HUES64 (cell line): ENCODE measurements at regions not wholly inside any gene's neighbourhood (a gene's known extent, or its start where the extent isn't known, plus 50 kb on each side); places are given as distances from the start of the nearest gene placed in this dataset.
"Not testable (repeated sequence)": the region's sequence is repeated elsewhere in the genome, so short reads cannot be mapped to it uniquely, and the experiment has no call there.

ENCODE experiments used
- H3K27ac ChIP-seq: 2 replicates; pipeline ENCODE4 v1.7.0; 2013; ENCODE audit warnings: low read depth, low read length, inconsistent platforms
- H3K27me3 ChIP-seq: 2 replicates; pipeline ENCODE4 v1.6.1; 2013; ENCODE audit warnings: mild to moderate bottlenecking, low read length; ENCODE audit not compliant: insufficient read depth
- H3K36me3 ChIP-seq: 2 replicates; pipeline ENCODE4 v1.6.1; 2013; ENCODE audit warnings: mild to moderate bottlenecking, low read length; ENCODE audit not compliant: insufficient read depth
- H3K4me1 ChIP-seq: 2 replicates; pipeline ENCODE4 v1.6.1; 2013; ENCODE audit warnings: mild to moderate bottlenecking, low read length, moderate library complexity; ENCODE audit not compliant: insufficient read depth
- H3K4me3 ChIP-seq: 2 replicates; pipeline ENCODE4 v1.5.1; 2013; ENCODE audit warnings: mild to moderate bottlenecking, low read length, moderate library complexity
- H3K9ac ChIP-seq: 2 replicates; pipeline ENCODE4 v1.6.1; 2013; ENCODE audit warnings: mild to moderate bottlenecking, low read depth, low read length
- H3K9me3 ChIP-seq: 2 replicates; pipeline ENCODE4 v1.6.1; 2013; ENCODE audit warnings: low read depth, low read length; ENCODE audit not compliant: insufficient read depth
- WGBS: fragments of 150-250, 120-280 bp; methylation state at CpG from one replicate; pipeline ENCODE4 v1.1.7; 2013; ENCODE audit warnings: missing lambda C conversion rate; 5-methylcytosine and 5-hydroxymethylcytosine counted together

GRCh38 chr5:124952566-124952965, 206.1 kb upstream of the ZNF608 start:
- no peaks in the 10 kb centered on the region for H3K27me3 ChIP-seq
- 90% methylated on average over 2 of the region's 2 CpGs for WGBS
- no peaks in the 10 kb centered on the region for H3K36me3 ChIP-seq
- peaks cover 23% of the 10 kb centered on the region for H3K4me1 ChIP-seq
- no peak overlapping the region for H3K9ac ChIP-seq
- H3K9me3 ChIP-seq: no peaks in the 10 kb centered on the region
- H3K27ac ChIP-seq: no peak overlapping the region
- no peak overlapping the region for H3K4me3 ChIP-seq

GRCh38 chr5:124954784-124955183, 208.3 kb upstream of the ZNF608 start:
- H3K9me3 ChIP-seq: no peaks in the 10 kb centered on the region
- WGBS: 94% methylated on average over 2 of the region's 2 CpGs

DNA sequence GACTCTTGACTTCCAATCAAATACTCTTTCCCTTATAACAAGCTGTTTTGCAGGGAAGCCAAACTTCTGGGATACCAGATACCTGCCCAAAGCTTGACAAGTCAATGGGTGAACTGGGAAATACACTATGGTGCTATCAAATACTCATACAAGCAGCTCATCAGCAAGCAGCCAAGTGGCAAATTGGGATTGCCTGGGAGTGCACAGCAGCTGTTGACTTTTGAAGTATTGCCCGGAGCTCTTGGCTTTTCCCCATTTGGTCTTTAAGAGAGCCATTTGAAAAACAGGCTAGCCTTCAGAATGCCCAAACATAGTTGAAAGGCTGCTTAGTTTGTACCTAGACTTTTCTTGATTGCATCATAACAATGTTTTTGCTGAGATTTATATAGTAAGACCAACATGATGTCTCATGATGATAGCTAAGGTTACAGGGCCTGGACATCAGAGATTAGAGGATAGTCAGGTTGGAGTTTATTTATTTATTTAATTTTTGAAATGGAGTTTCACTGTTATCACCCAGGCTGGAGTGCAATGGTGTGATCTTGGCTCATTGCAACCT, 210.1 kb upstream of the ZNF608 start:
- WGBS: 96% methylated on average over 1 of the region's 1 CpG
- Histone ChIP-seq H3K27ac (no peak overlapping the region), H3K27me3 (no peaks in the 10 kb centered on the region)

More at GRCh38 chr5:124954784-124955183, 208.3 kb upstream of the ZNF608 start:
- no peaks in the 10 kb centered on the region for H3K27me3 ChIP-seq
- H3K27ac ChIP-seq: no peak overlapping the region
- no peaks in the 10 kb centered on the region for H3K36me3 ChIP-seq
- peaks cover 5% of the 10 kb centered on the region for H3K4me1 ChIP-seq
- no peak overlapping the region for H3K9ac ChIP-seq
- no peak overlapping the region for H3K4me3 ChIP-seq

GRCh38 chr5:124957063-124957462, 210.6 kb upstream of the ZNF608 start:
- H3K9ac ChIP-seq: no peak overlapping the region
- no peaks in the 10 kb centered on the region for H3K27me3 ChIP-seq
- no peak overlapping the region for H3K4me3 ChIP-seq
- no peak overlapping the region for H3K27ac ChIP-seq
- no peaks in the 10 kb centered on the region for H3K9me3 ChIP-seq
- WGBS: 97% methylated on average over 5 of the region's 5 CpGs
- H3K4me1 ChIP-seq: 0 out of 2 replicates have a peak, but pooled peaks cover under 1% of the 10 kb centered on the region
- H3K36me3 ChIP-seq: no peaks in the 10 kb centered on the region

More for the DNA sequence above, 210.1 kb upstream of the ZNF608 start:
- H3K9ac ChIP-seq: no peak overlapping the region
- no peak overlapping the region for H3K4me3 ChIP-seq
- no peaks in the 10 kb centered on the region for H3K9me3 ChIP-seq
- no peaks in the 10 kb centered on the region for H3K4me1 ChIP-seq
- no peaks in the 10 kb centered on the region for H3K36me3 ChIP-seq

- 94% methylated on average over 4 of the region's 4 CpGs for WGBS
- Histone ChIP-seq H3K36me3 (no peaks in the 10 kb centered on the region), H3K9me3 (no peaks in the 10 kb centered on the region), H3K27ac (no peak overlapping the region), H3K9ac (no peak overlapping the region), H3K4me1 (peaks cover 22% of the 10 kb centered on the region), H3K27me3 (no peaks in the 10 kb centered on the region), H3K4me3 (no peak overlapping the region)
These were observed 213.8 kb upstream of the ZNF608 start for GRCh38 chr5:124960266-124960665.

DNA sequence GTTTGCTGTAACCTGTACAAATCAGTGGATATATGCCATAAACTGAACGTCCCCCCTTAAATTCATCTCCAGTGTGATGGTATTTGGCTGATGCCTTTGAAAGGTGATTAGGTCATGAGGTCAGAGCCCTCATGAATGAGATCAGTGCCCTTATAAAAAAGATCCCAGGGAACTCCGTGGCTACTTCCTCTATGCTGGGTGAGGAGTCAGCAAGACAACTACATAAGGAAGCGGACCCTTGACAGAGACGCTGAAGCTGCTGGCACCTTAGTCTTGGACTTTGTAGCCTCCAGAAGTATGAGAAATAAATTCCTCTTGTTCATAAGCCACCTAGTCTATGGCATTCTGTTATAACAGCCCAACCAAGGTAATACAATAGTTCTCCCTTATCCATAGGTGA, 215.1 kb upstream of the ZNF608 start:
- Histone ChIP-seq H3K36me3 (no peaks in the 10 kb centered on the region), H3K4me3 (no peak overlapping the region), H3K9me3 (no peaks in the 10 kb centered on the region), H3K4me1 (peaks cover 31% of the 10 kb centered on the region), H3K27ac (no peak overlapping the region), H3K27me3 (no peaks in the 10 kb centered on the region), H3K9ac (no peak overlapping the region)
- 92% methylated on average over 4 of the region's 4 CpGs for WGBS

DNA sequence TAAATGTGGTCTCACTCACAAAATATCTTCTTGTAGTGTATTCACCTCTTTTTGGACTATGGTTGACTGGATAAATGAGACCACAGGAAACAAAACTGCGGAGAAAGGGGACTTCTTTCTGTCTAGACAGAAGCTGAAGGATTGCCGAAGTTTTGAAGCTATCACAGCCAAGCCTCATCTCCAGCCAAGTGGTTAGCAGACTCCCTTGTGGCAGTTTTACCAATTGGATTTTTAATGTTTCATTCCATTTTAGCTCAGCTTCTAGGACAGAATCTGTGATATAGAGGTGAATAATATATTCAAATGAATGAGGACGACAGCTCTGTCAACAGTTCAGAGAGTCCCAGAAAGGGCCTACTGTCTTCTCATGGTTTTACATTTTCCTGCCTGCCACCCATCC, 215.7 kb upstream of the ZNF608 start:
- no peak overlapping the region for H3K27ac ChIP-seq
- WGBS: 96% methylated on average over 3 of the region's 3 CpGs
- no peak overlapping the region for H3K4me3 ChIP-seq
- H3K36me3 ChIP-seq: no peaks in the 10 kb centered on the region
- no peaks in the 10 kb centered on the region for H3K27me3 ChIP-seq
- peaks cover 31% of the 10 kb centered on the region for H3K4me1 ChIP-seq
- no peaks in the 10 kb centered on the region for H3K9me3 ChIP-seq
- H3K9ac ChIP-seq: no peak overlapping the region

GRCh38 chr5:124962735-124963134, 216.3 kb upstream of the ZNF608 start:
- Histone ChIP-seq H3K9ac (no peak overlapping the region), H3K36me3 (no peaks in the 10 kb centered on the region), H3K4me1 (peaks cover 31% of the 10 kb centered on the region), H3K27me3 (no peaks in the 10 kb centered on the region), H3K4me3 (no peak overlapping the region), H3K27ac (peak overlapping the region; percentile 76; the same call in 1 of the 2 replicates), H3K9me3 (no peaks in the 10 kb centered on the region)
- WGBS: 59% methylated on average over 6 of the region's 6 CpGs

DNA sequence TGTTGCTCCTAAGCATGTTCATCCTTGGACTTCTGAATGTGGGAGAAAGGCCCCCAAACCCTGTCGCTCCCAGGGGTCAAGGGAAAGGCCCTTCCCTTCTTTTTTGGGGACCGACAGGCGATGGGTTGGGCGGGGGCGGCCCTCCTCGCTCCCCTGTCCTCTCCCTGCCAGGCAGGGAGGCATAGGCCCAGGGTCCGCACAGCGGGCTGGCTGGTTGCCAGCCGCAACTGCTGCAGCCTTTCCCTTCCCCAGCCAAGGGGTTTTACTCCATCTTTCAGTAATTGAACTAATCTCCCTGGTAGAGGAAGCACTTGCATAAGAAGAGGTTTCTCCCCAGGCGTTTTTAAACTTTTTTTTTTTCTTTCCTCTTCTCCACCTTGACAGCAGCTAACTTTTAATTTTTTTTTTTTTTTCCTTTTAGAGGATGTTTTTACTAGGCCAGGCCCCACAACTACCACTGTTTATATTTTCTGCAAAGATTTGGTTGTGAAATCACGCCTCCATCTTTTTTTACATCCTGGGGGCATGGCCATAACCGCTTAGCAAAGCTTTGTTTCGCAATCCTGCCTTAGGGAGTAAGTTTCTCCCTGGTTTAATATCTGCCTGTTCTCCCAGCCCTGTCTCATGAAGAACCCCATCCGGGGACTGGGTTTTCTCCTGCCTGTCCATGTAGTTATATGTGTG, 216.9 kb upstream of the ZNF608 start:
- WGBS: 21% methylated on average over 14 of the region's 14 CpGs
- Histone ChIP-seq H3K27ac (peak overlapping the region; percentile 76), H3K9me3 (no peaks in the 10 kb centered on the region), H3K9ac (no peak overlapping the region), H3K36me3 (no peaks in the 10 kb centered on the region), H3K4me3 (no peak overlapping the region), H3K4me1 (peaks cover 31% of the 10 kb centered on the region), H3K27me3 (no peaks in the 10 kb centered on the region)

- peaks cover 31% of the 10 kb centered on the region for H3K4me1 ChIP-seq
- H3K27ac ChIP-seq, H3K27me3 ChIP-seq, H3K9ac ChIP-seq, H3K36me3 ChIP-seq, H3K9me3 ChIP-seq, H3K4me3 ChIP-seq: not testable (repeated sequence)
- 56% methylated on average over 5 of the region's 5 CpGs for WGBS
These were observed 220.3 kb upstream of the ZNF608 start for GRCh38 chr5:124966741-124967140.

DNA sequence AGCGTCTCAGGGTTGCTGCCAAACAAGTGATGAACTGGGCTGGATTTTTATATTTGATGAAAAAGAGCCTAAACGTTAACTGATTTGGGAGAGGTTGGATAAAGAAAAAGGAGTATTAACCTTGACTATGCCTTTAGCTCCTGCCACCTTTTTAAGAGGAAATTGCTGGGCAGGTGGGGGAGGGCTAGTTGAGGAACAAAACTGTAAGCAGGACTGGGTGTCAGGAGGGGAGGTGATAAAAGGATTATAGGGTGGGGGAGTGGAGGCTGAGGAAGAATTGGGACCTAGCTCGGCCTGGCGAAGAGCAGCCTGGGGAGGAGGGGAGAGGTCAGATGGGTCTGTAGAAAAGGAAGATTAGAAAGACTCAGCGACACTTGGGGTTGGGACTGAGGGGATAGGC, 223.9 kb upstream of the ZNF608 start:
- H3K9ac ChIP-seq, H3K9me3 ChIP-seq, H3K27me3 ChIP-seq, H3K36me3 ChIP-seq, H3K27ac ChIP-seq, H3K4me3 ChIP-seq: not testable (repeated sequence)
- WGBS: 71% methylated on average over 5 of the region's 5 CpGs
- H3K4me1 ChIP-seq: peaks cover 22% of the 10 kb centered on the region
